ENCODE measurements at regions not wholly inside any gene's neighbourhood (a gene's known extent, or its start where the extent isn't known, plus 50 kb on each side); places are given as distances from the start of the nearest gene placed in this dataset.

- in situ Hi-C loops (cut with MboI; ENCODE audit: low sequenced_read_pairs) = loop anchor here (25.0 kb wide), 2 partner anchors 622 to 847 kb away; partner anchors contain the start of gene PRKACB
Measured at GRCh38 chr1:84759756-84760155, 69.5 kb upstream of the SSX2IP start.

DNA sequence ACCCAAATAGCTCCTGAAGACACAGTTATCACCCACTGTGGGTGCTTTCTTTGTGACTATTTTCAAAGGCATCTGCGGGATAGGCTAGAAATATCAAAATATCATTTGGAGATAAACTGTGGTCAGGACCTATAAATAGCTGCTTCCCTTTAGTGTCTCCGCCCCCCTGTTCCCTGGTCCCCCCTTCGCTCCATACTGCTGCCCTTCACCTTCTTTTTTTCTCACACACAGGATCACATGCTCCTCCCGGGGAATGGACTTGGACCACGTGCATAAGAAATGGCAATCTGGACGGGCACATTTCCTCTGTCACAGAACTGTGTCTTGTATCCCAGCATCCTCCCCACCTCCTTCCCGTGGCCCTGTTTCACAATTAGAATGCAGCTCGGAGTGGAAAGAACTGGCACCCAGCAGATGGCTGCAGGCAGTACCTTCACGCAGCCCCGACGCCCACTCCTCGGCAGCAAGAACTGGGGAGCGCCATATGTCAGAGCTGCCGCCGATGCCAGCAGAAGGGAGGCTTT is 68.8 kb upstream of the SSX2IP start:
- in situ Hi-C loops (cut with MboI; ENCODE audit: low sequenced_read_pairs) = loop anchor here (25.0 kb wide), 2 partner anchors 622 to 847 kb away; partner anchors contain the start of gene PRKACB

- in situ Hi-C loops (cut with MboI; ENCODE audit: low sequenced_read_pairs) = loop anchor here (25.0 kb wide), 2 partner anchors 621 to 846 kb away; partner anchors contain the start of gene PRKACB
Measured at GRCh38 chr1:84758476-84758875, 68.2 kb upstream of the SSX2IP start.

- in situ Hi-C loops (cut with MboI; ENCODE audit: low sequenced_read_pairs) = loop anchor here (25.0 kb wide), 2 partner anchors 620 to 845 kb away; partner anchors contain the start of gene PRKACB
Measured at GRCh38 chr1:84757301-84757700, 67.0 kb upstream of the SSX2IP start.

GRCh38 chr1:84756455-84757082 is 66.3 kb upstream of the SSX2IP start:
- in situ Hi-C loops (cut with MboI; ENCODE audit: low sequenced_read_pairs) = loop anchor here (25.0 kb wide), 2 partner anchors 619 to 844 kb away; partner anchors contain the start of gene PRKACB

DNA sequence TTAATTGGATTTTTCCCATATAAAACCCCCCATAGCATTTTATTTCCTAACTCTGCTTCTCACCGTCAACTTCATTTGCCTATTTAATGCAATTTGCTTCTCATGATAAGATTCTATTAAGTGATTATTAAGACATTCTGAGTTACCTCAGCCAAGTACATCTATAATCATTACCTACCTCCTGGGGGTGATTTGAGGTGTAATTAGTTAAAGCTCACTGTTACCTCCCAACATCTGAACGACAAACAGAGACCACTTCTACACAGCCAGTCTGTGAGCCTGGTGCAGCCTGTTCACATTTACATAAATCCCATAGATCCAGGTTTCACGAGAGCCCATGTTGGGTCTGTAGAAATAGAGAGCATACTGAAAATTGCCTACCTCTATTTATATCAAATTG is 65.7 kb upstream of the SSX2IP start:
- in situ Hi-C loops (cut with MboI; ENCODE audit: low sequenced_read_pairs) = loop anchor here (25.0 kb wide), 2 partner anchors 619 to 844 kb away; partner anchors contain the start of gene PRKACB

- in situ Hi-C loops (cut with MboI; ENCODE audit: low sequenced_read_pairs) = loop anchor here (25.0 kb wide), 2 partner anchors 618 to 843 kb away; partner anchors contain the start of gene PRKACB
Measured at GRCh38 chr1:84755216-84755615, 65.0 kb upstream of the SSX2IP start.

- in situ Hi-C loops (cut with MboI; ENCODE audit: low sequenced_read_pairs) = loop anchor here (25.0 kb wide), 2 partner anchors 617 to 842 kb away; partner anchors contain the start of gene PRKACB
Measured at GRCh38 chr1:84754386-84754703, 64.1 kb upstream of the SSX2IP start.

GRCh38 chr1:84753516-84754385 is 63.5 kb upstream of the SSX2IP start:
- in situ Hi-C loops (cut with MboI; ENCODE audit: low sequenced_read_pairs) = loop anchor here (25.0 kb wide), 2 partner anchors 616 to 841 kb away; partner anchors contain the start of gene PRKACB

- in situ Hi-C loops (cut with MboI; ENCODE audit: low sequenced_read_pairs) = loop anchor here (25.0 kb wide), 2 partner anchors 613 to 838 kb away; partner anchors contain the start of gene PRKACB
Measured at GRCh38 chr1:84750110-84750730, 60.0 kb upstream of the SSX2IP start.

DNA sequence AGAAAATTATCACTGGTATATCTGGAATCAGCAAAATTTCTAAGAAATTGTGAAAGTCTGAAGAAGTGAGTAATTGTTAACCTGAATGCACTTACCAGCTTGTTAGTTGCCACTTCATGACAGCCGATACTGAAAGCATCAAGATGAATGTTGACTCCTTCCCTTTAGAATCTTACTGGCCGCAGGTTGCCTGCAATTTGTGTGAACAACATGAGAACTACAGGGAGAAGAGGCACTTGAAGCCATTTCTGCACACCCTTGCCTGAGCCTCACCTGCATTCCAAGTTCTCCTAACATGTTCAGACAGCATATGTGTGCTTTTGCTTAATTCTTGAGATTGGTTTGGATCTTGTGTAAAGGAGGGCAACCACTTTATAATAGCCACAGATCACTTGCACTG is 59.2 kb upstream of the SSX2IP start:
- in situ Hi-C loops (cut with MboI; ENCODE audit: low sequenced_read_pairs) = no loop called here

GRCh38 chr1:84748364-84748763 is 58.1 kb upstream of the SSX2IP start:
- in situ Hi-C loops (cut with MboI; ENCODE audit: low sequenced_read_pairs) = no loop called here

DNA sequence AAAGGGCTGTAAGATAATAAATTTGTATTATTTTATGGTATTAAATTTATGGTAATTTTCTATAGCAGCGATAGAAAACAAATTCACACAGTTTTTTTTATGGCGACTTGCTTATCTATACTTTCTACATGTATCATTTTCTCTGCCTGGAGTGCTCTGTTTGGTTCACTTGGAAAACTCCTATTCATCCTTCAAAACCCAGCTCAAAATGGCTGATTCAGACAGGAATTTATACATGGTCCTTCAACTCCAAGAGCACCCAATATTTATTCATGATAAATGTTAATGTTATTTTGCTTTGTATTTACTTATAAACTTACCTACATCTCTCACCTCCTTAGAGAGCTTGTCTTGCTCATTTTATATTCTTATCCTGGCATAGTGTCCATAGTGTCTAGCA is 55.6 kb upstream of the SSX2IP start:
- in situ Hi-C loops (cut with MboI; ENCODE audit: low sequenced_read_pairs) = no loop called here

DNA sequence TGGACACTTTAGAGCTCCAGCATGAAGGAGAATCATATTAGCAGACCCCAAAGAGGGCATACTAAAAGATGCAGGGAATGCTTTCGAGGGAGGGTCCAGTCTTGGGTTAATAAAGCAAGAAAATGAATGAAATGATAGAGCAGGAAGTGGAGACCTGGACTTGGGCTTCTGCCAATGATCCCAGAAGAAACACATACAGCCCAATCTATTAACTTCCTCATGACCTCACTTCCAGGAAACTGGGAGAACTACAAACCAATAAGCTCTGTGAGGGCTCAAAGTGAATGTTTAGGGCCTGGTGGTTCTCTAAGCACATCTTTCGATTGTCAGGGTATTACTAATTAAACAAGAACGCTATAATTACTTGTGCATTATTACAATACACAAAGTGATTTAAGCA is 53.6 kb upstream of the SSX2IP start:
- in situ Hi-C loops (cut with MboI; ENCODE audit: low sequenced_read_pairs) = no loop called here

DNA sequence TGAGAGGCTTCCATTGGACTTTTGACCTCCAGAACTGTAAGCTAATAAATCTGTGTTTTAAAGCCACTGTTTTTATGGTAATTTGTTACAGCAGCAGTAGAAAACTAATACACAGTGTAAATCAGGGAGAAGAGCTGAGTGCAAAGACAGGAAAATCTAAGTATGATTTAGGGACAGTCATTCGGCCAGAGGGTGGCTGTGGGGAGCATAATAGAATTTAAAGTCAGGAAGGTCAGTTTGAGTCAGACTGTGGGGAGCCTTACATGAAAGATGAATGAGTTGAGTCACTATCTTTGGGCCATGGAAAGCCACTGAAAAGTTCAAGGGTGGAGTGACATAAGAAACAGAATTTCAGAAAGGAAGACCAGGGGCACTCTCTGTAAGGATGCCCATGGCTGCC is 52.4 kb upstream of the SSX2IP start:
- in situ Hi-C loops (cut with MboI; ENCODE audit: low sequenced_read_pairs) = no loop called here

DNA sequence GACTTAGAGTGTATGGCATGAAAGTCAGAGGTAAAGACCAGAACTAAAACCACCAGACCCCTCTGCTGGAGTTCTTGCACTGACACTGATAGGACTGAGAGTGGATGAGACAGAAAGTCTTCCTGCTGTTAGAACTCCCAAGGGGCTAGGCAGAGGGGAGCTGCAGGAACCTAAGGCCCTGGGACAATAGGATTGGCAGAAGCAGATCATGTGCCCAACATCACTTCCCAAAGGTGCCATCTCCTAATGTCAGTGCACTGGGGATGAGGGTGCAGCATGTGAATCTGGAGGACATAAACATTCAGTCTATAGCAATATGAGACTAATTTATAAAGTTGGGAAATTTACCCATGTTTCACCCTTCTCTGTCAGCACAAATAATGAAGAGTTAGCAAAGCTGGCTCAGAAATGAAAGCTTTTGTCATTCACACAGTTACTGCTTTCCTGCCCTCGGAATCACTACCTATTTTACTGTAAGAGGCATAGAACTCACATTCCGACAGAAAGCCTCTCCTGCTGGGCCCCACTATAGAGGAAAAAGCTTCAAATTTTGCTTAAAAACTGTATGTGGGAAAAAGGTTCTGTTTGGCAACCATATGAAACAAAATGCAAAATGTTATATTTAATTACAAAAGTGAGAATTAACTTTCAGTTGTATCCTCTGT is 49.9 kb upstream of the SSX2IP start:
- in situ Hi-C loops (cut with MboI; ENCODE audit: low sequenced_read_pairs) = no loop called here
